Neural progenitor cell (in vitro differentiated cells): ENCODE measurements at regions not wholly inside any gene's neighbourhood (a gene's known extent, or its start where the extent isn't known, plus 50 kb on each side); places are given as distances from the start of the nearest gene placed in this dataset.

Experiments used
- DNase-seq: peaks from one replicate; pipeline ENCODE4 v3.0.0-alpha.2; 2016; ENCODE audit warnings: low spot score
- H2AFZ ChIP-seq: fragments of 200-600 bp; sonication (generic); replicated peaks from 2 replicates; pipeline ENCODE4 v1.6.1; 2016; ENCODE audit warnings: antibody characterized with exemption
- H3F3A ChIP-seq: fragments of 200-600 bp; sonication (generic); 2 replicates; pipeline ENCODE4 v1.6.1; 2016; ENCODE audit warnings: antibody characterized with exemption, low read depth
- H3K27ac ChIP-seq: fragments of 200-600 bp; sonication (generic); 2 replicates; pipeline ENCODE4 v1.5.1; 2016; ENCODE audit warnings: mild to moderate bottlenecking
- H3K27me3 ChIP-seq: fragments of 200-600 bp; sonication (generic); 2 replicates; pipeline ENCODE4 v1.6.1; 2016; ENCODE audit warnings: mild to moderate bottlenecking, moderate library complexity
- H3K36me3 ChIP-seq: fragments of 200-600 bp; sonication (generic); 2 replicates; pipeline ENCODE4 v1.5.1; 2016
- H3K4me1 ChIP-seq: fragments of 200-600 bp; sonication (generic); 2 replicates; pipeline ENCODE4 v1.6.1; 2016; ENCODE audit warnings: mixed run types
- H3K4me2 ChIP-seq: fragments of 200-600 bp; sonication (generic); 2 replicates; pipeline ENCODE4 v1.6.1; 2016
- H3K4me3 ChIP-seq: fragments of 200-600 bp; sonication (generic); 2 replicates; pipeline ENCODE4 v1.5.1; 2016
- H3K79me2 ChIP-seq: fragments of 200-600 bp; sonication (generic); 2 replicates; pipeline ENCODE4 v1.6.1; 2016; ENCODE audit warnings: low read depth
- H3K9ac ChIP-seq: fragments of 200-600 bp; sonication (generic); 2 replicates; pipeline ENCODE4 v1.6.1; 2016
- H3K9me3 ChIP-seq: fragments of 200-600 bp; sonication (generic); 2 replicates; pipeline ENCODE4 v1.5.1; 2016; ENCODE audit warnings: low read depth
- H4K20me1 ChIP-seq: fragments of 200-600 bp; sonication (generic); 2 replicates; pipeline ENCODE4 v1.6.1; 2016; ENCODE audit warnings: low read depth
- H3K27ac Mint-ChIP-seq: 3 replicates; pipeline ENCODE4 v1.8.0; 2021; ENCODE audit warnings: mixed read lengths
- H3K27me3 Mint-ChIP-seq: 2 replicates; pipeline ENCODE4 v1.8.0; 2022; ENCODE audit warnings: low read depth, mild to moderate bottlenecking, inconsistent platforms, moderate library complexity, mixed read lengths; ENCODE audit not compliant: insufficient read depth
- H3K36me3 Mint-ChIP-seq: 3 replicates; pipeline ENCODE4 v1.8.0; 2021; ENCODE audit warnings: mixed read lengths
- H3K4me1 Mint-ChIP-seq: 3 replicates; pipeline ENCODE4 v1.8.0; 2021; ENCODE audit warnings: mixed read lengths
- H3K4me3 Mint-ChIP-seq: 3 replicates; pipeline ENCODE4 v1.8.0; 2021; ENCODE audit warnings: mild to moderate bottlenecking, moderate library complexity, mixed read lengths
- H3K9me3 Mint-ChIP-seq: 3 replicates; pipeline ENCODE4 v1.8.0; 2020; ENCODE audit warnings: mixed read lengths
- CTCF ChIP-seq: fragments of 200-600 bp; sonication (generic); IDR thresholded peaks from 2 replicates; pipeline ENCODE4 v1.5.1; 2017; ENCODE audit warnings: antibody characterized with exemption, mild to moderate bottlenecking
- EZH2 ChIP-seq: fragments of 200-600 bp; sonication (generic); IDR thresholded peaks from 2 replicates; pipeline ENCODE4 v1.6.1; 2017; ENCODE audit warnings: antibody characterized with exemption, mild to moderate bottlenecking, moderate library complexity
- EZH2phosphoT487 ChIP-seq: fragments of 200-600 bp; sonication (generic); IDR thresholded peaks from 2 replicates; pipeline ENCODE4 v1.6.1; 2017; ENCODE audit warnings: antibody characterized with exemption

DNA sequence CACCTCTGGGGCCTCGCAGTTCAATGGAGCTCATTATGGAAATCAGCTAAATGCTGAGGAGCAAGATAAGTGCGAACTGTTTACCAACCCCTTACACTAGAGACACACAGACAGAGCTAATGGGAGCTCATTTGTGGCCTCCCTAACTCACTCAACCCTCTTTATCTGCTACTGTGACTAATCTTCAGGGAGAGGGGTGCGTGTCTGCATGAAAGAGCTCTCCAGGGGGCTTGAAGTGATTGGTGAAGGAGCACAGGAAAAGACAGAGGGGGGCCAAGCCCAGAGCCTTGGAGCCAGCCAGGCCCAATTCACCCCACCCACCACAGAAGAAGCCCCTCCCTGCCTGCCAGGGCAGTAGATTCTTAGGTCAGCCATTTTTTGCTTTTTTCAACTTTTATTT is 466.8 kb upstream of the BRINP1 start:
- no peaks in the 10 kb centered on the region for H3K9me3 Mint-ChIP-seq
- peak; percentile 6 for DNase-seq

GRCh38 chr9:119834064-119834620 is 464.9 kb upstream of the BRINP1 start:
- Histone ChIP-seq H3K4me1 (peaks cover 4% of the 10 kb centered on the region), H4K20me1 (no peaks in the 10 kb centered on the region), H3K9me3 (no peaks in the 10 kb centered on the region), H3K79me2 (no peaks in the 10 kb centered on the region), H3K27me3 (no peaks in the 10 kb centered on the region), H3K4me3 (no peak overlapping the region), H3K36me3 (no peaks in the 10 kb centered on the region), H3K4me2 (no peak overlapping the region), H3K27ac (no peak overlapping the region), H3F3A (peaks cover 9% of the 10 kb centered on the region), H2AFZ (no peak overlapping the region), H3K9ac (no peak overlapping the region)
- no peak overlapping the region for H3K27ac Mint-ChIP-seq
- H3K27me3 Mint-ChIP-seq: peaks cover 3% of the 10 kb centered on the region
- no peaks in the 10 kb centered on the region for H3K36me3 Mint-ChIP-seq
- DNase-seq: no peak
- peaks cover 11% of the 10 kb centered on the region for H3K4me1 Mint-ChIP-seq
- H3K9me3 Mint-ChIP-seq: no peaks in the 10 kb centered on the region
- TF ChIP-seq EZH2phosphoT487 (no peak), CTCF (no peak), EZH2 (no peak)
- H3K4me3 Mint-ChIP-seq: no peak overlapping the region

More for the DNA sequence above, 466.8 kb upstream of the BRINP1 start:
- no peaks in the 10 kb centered on the region for H3K36me3 Mint-ChIP-seq
- no peak overlapping the region for H3K4me3 Mint-ChIP-seq
- Histone ChIP-seq H3K4me2 (no peak overlapping the region), H3K9ac (no peak overlapping the region), H3F3A (peaks cover 9% of the 10 kb centered on the region), H3K9me3 (no peaks in the 10 kb centered on the region), H3K4me1 (peaks cover 17% of the 10 kb centered on the region), H2AFZ (no peak overlapping the region), H3K36me3 (no peaks in the 10 kb centered on the region), H3K4me3 (no peak overlapping the region), H3K27me3 (no peaks in the 10 kb centered on the region), H3K79me2 (no peaks in the 10 kb centered on the region), H4K20me1 (no peaks in the 10 kb centered on the region), H3K27ac (no peak overlapping the region)
- peaks cover 6% of the 10 kb centered on the region for H3K27me3 Mint-ChIP-seq
- TF ChIP-seq EZH2phosphoT487 (no peak), CTCF (no peak), EZH2 (no peak)
- H3K27ac Mint-ChIP-seq: no peak overlapping the region
- H3K4me1 Mint-ChIP-seq: peaks cover 26% of the 10 kb centered on the region

DNA sequence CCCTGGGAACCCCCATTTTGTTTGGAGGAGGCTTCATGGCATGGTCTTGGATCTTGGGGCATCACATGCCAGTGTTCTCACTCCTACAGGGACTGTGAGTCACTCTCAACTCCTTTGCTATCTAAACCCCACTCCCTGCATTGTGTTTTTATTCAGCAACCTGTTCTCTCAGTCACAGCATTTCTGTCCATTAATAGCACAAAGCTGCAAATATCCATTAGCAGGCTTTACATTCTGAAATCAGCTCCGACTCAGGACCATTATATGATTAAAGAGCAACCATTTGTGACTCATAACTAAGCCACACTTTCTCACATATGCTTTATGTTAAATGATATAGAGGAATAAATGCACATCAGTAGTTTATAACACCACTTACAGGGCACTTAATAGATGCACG is 462.1 kb upstream of the BRINP1 start:
- TF ChIP-seq CTCF: no peak
- no peak for TF ChIP-seq EZH2phosphoT487
- no peak for TF ChIP-seq EZH2
- H3K36me3 ChIP-seq: no peaks in the 10 kb centered on the region
- peaks cover 3% of the 10 kb centered on the region for H3K27me3 Mint-ChIP-seq
- no peak overlapping the region for H3K4me3 ChIP-seq
- H3K9me3 ChIP-seq: no peaks in the 10 kb centered on the region
- H3K9me3 Mint-ChIP-seq: no peaks in the 10 kb centered on the region
- peaks cover 5% of the 10 kb centered on the region for H3F3A ChIP-seq
- no peak overlapping the region for H3K27ac ChIP-seq
- DNase-seq: no peak
- H3K36me3 Mint-ChIP-seq: no peaks in the 10 kb centered on the region
- peaks cover 4% of the 10 kb centered on the region for H3K4me1 ChIP-seq
- no peaks in the 10 kb centered on the region for H4K20me1 ChIP-seq
- H2AFZ ChIP-seq: no peak overlapping the region
- no peak overlapping the region for H3K4me3 Mint-ChIP-seq
- no peak overlapping the region for H3K9ac ChIP-seq
- H3K4me2 ChIP-seq: no peak overlapping the region
- no peaks in the 10 kb centered on the region for H3K79me2 ChIP-seq
- no peaks in the 10 kb centered on the region for H3K27me3 ChIP-seq
- H3K4me1 Mint-ChIP-seq: peaks cover 8% of the 10 kb centered on the region
- no peak overlapping the region for H3K27ac Mint-ChIP-seq
